SK-N-SH treated with all-trans-retinoic acid at 6 μM for 48 hours (cell line): ENCODE measurements at regions not wholly inside any gene's neighbourhood (a gene's known extent, or its start where the extent isn't known, plus 50 kb on each side); places are given as distances from the start of the nearest gene placed in this dataset.

Source experiments
- ATAC-seq: fragments of 200-7000 bp; cut with Tn5 transposase; 3 replicates; pipeline ENCODE4 v1.9.1; 2020; ENCODE audit warnings: mild to moderate bottlenecking, moderate library complexity
- BACH2 ChIP-seq: fragments of 250-450 bp; sonication (Bioruptor Pico); IDR thresholded peaks from 2 replicates; pipeline ENCODE4 v1.9.0; 2021; ENCODE audit warnings: mild to moderate bottlenecking, borderline replicate concordance
- CREB5 ChIP-seq: fragments of 250-450 bp; sonication (Bioruptor Pico); IDR thresholded peaks from 2 replicates; pipeline ENCODE4 v1.5.1; 2020; ENCODE audit warnings: low read depth, mild to moderate bottlenecking, moderate library complexity
- CSRNP3 ChIP-seq: fragments of 250-450 bp; sonication (Bioruptor Pico); IDR thresholded peaks from 2 replicates; pipeline ENCODE4 v1.5.1; 2021; ENCODE audit warnings: mild to moderate bottlenecking, moderate library complexity
- ESRRG ChIP-seq: fragments of 250-450 bp; sonication (Bioruptor Pico); IDR thresholded peaks from 2 replicates; pipeline ENCODE4 v1.6.1; 2021; ENCODE audit warnings: mild to moderate bottlenecking
- GLIS3 ChIP-seq: fragments of 250-450 bp; sonication (Bioruptor Pico); IDR thresholded peaks from 2 replicates; pipeline ENCODE4 v1.5.0; 2020; ENCODE audit warnings: mild to moderate bottlenecking, moderate library complexity
- ISL1 ChIP-seq: fragments of 250-450 bp; sonication (Bioruptor Pico); IDR thresholded peaks from 2 replicates; pipeline ENCODE4 v2.1.2; 2022; ENCODE audit warnings: mild to moderate bottlenecking, moderate library complexity
- PATZ1 ChIP-seq: fragments of 250-450 bp; sonication (Bioruptor Pico); IDR thresholded peaks from 2 replicates; pipeline ENCODE4 v1.8.0; 2020; ENCODE audit warnings: mild to moderate bottlenecking, moderate library complexity, borderline replicate concordance
- POU6F1 ChIP-seq: fragments of 250-450 bp; sonication (Bioruptor Pico); IDR thresholded peaks from 2 replicates; pipeline ENCODE4 v1.8.0; 2021; ENCODE audit warnings: low read depth, mild to moderate bottlenecking, moderate library complexity, borderline replicate concordance
- PPARA ChIP-seq: fragments of 250-450 bp; sonication (Bioruptor Pico); IDR thresholded peaks from 2 replicates; pipeline ENCODE4 v1.5.0; 2020; ENCODE audit warnings: mild to moderate bottlenecking, borderline replicate concordance
- RARB ChIP-seq: fragments of 250-450 bp; sonication (Bioruptor Pico); IDR thresholded peaks from 2 replicates; pipeline ENCODE4 v1.8.0; 2021; ENCODE audit warnings: mild to moderate bottlenecking, moderate library complexity
- SNAI2 ChIP-seq: fragments of 250-450 bp; sonication (Bioruptor Pico); IDR thresholded peaks from 2 replicates; pipeline ENCODE4 v1.5.0; 2020; ENCODE audit warnings: mild to moderate bottlenecking, moderate library complexity
- TCF4 ChIP-seq: fragments of 250-450 bp; sonication (Bioruptor Pico); IDR thresholded peaks from 2 replicates; pipeline ENCODE4 v1.8.0; 2021; ENCODE audit warnings: mild to moderate bottlenecking, moderate library complexity, borderline replicate concordance
- TSHZ2 ChIP-seq: fragments of 250-450 bp; sonication (Bioruptor Pico); IDR thresholded peaks from 2 replicates; pipeline ENCODE4 v1.5.0; 2020; ENCODE audit warnings: mild to moderate bottlenecking, moderate library complexity
- ZC3H10 ChIP-seq: fragments of 250-450 bp; sonication (Bioruptor Pico); IDR thresholded peaks from 2 replicates; pipeline ENCODE4 v1.5.1; 2021; ENCODE audit warnings: mild to moderate bottlenecking, moderate library complexity
- ZFP3 ChIP-seq: fragments of 250-450 bp; sonication (Bioruptor Pico); IDR thresholded peaks from 2 replicates; pipeline ENCODE4 v1.5.0; 2020; ENCODE audit warnings: mild to moderate bottlenecking, moderate library complexity
- ZNF565 ChIP-seq: fragments of 450-650 bp; formaldehyde crosslinking; conservative IDR thresholded peaks from 2 replicates; pipeline ENCODE4 v1.5.0; 2020; ENCODE audit warnings: low read depth, mild to moderate bottlenecking, moderate library complexity
- ZNF70 ChIP-seq: fragments of 450-650 bp; formaldehyde crosslinking; IDR thresholded peaks from 2 replicates; pipeline ENCODE4 v1.5.0; 2020; ENCODE audit warnings: mild to moderate bottlenecking, moderate library complexity
- ZNF8 ChIP-seq: fragments of 450-650 bp; formaldehyde crosslinking; IDR thresholded peaks from 2 replicates; pipeline ENCODE4 v1.5.0; 2020; ENCODE audit warnings: mild to moderate bottlenecking, moderate library complexity

GRCh38 chr5:86814907-86815306, 197.2 kb downstream of the COX7C start (continued):
- TF ChIP-seq PATZ1: no peak

- no peak for ATAC-seq
- TF ChIP-seq ZFP3: no peak
- no peak for TF ChIP-seq ISL1 (CRISPR knock-in tag)
- TF ChIP-seq TCF4 (CRISPR knock-in tag): no peak
- TF ChIP-seq RARB (CRISPR knock-in tag): no peak
- no peak for TF ChIP-seq ZNF8
- TF ChIP-seq SNAI2 (CRISPR knock-in tag): no peak
- TF ChIP-seq ESRRG (CRISPR knock-in tag): no peak
- no peak for TF ChIP-seq ZNF70 (CRISPR knock-in tag)
- no peak for TF ChIP-seq PATZ1
Observed at GRCh38 chr5:86824637-86825036, 206.9 kb downstream of the COX7C start.

GRCh38 chr5:86831128-86831527, 213.4 kb downstream of the COX7C start:
- no peak for ATAC-seq
- TF ChIP-seq ISL1 (CRISPR knock-in tag) (no peak), PPARA (no peak), TCF4 (CRISPR knock-in tag) (no peak), TSHZ2 (no peak), CREB5 (CRISPR knock-in tag) (no peak), ZNF565 (CRISPR knock-in tag) (no peak), POU6F1 (CRISPR knock-in tag) (no peak), ZNF8 (no peak), ZNF70 (CRISPR knock-in tag) (no peak), PATZ1 (no peak), ZFP3 (no peak), ZC3H10 (CRISPR knock-in tag) (no peak), RARB (CRISPR knock-in tag) (no peak)

GRCh38 chr5:86833868-86834267, 216.1 kb downstream of the COX7C start:
- TF ChIP-seq BACH2 (CRISPR knock-in tag) (no peak), TCF4 (CRISPR knock-in tag) (no peak), ISL1 (CRISPR knock-in tag) (no peak), GLIS3 (CRISPR knock-in tag) (no peak), PPARA (no peak), CSRNP3 (no peak)

More at GRCh38 chr5:86833868-86834267, 216.1 kb downstream of the COX7C start:
- ATAC-seq: no peak
